ENCODE measurements at regions not wholly inside any gene's neighbourhood (a gene's known extent, or its start where the extent isn't known, plus 50 kb on each side); places are given as distances from the start of the nearest gene placed in this dataset.
"Not testable (repeated sequence)": the region's sequence is repeated elsewhere in the genome, so short reads cannot be mapped to it uniquely, and the experiment has no call there.

DNA sequence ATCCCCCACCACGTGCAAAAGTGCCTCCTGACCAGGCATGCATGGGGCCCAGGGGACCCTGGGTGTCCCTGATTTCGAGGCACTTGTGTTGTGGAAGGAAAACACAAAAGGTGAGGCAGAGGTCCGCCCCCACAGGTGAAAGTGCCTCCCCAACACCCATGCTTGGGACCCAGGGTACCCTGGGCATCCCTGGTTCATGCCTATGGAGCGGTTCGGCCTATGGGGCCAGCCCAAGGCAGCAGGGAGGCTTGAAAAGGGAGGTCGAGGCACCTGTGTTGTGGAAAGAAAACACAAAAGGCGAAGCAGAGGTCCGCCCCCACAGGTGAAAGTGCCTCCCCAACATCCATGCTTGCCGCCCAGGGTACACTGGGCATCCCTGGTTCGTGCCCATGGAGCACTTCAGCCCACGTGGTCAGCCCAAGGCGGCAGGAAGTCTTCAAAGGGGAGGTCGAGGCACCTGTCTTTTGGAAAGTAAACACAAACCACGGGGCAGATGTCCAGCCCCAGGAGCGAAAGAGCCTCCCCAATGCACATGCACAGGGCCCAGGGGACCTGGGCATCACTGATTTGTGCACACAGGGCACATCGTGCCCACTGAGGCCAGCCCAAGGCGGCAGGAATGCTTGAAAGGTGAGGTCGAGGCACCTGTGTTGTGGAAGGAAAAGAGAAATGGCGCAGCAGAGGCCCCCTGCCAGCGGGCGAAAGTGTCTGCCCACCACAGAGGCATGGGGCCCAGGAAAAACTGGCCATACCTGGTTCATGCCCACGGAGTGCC lies 375.5 kb downstream of the ALG10 start:
- DNase-seq = no peak

GRCh38 chr12:34398366-34398705 lies 376.0 kb downstream of the ALG10 start:
- DNase-seq = no peak

- DNase-seq = no peak
These were observed 376.7 kb downstream of the ALG10 start for GRCh38 chr12:34398706-34399630.

DNA sequence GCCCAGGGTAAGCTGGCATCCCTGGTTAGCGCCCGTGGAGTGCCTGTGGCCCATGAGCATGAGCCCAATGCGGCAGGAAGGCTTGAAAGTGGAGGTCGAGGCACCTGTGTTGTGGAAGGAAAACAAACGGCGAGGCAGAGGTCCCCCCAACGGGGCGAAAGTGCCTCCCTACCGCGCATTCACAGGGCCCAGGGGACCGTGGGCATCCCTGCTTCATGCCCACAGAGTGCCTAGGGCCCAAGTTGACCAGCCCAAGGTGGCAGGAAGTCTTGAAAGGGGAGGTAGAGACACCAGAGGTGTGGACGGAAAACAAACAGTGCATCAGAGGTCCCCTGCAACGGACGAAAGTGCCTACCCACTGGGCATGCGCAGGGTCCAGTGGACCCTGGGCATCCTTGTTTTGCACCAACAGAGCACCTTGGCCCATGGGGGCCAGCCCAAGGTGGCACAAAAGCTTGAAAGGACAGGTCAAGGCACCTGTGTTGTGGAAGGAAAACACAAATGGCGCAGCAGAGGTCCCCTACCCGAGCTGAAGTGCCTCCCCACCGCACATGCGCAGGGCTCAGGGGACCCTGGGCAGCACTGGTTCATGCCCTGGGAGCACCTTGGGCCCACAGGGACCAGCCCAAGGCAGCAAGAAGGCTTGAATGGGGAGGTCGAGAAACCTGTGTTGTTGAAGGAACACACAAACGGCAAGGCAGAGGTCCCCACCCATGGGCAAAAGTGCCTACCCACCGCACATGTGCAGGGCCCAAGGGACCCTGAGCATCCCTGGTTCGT lies 377.5 kb downstream of the ALG10 start:
- DNase-seq = no peak

- DNase-seq = no peak
These were observed 378.1 kb downstream of the ALG10 start for GRCh38 chr12:34400411-34400881.

DNA sequence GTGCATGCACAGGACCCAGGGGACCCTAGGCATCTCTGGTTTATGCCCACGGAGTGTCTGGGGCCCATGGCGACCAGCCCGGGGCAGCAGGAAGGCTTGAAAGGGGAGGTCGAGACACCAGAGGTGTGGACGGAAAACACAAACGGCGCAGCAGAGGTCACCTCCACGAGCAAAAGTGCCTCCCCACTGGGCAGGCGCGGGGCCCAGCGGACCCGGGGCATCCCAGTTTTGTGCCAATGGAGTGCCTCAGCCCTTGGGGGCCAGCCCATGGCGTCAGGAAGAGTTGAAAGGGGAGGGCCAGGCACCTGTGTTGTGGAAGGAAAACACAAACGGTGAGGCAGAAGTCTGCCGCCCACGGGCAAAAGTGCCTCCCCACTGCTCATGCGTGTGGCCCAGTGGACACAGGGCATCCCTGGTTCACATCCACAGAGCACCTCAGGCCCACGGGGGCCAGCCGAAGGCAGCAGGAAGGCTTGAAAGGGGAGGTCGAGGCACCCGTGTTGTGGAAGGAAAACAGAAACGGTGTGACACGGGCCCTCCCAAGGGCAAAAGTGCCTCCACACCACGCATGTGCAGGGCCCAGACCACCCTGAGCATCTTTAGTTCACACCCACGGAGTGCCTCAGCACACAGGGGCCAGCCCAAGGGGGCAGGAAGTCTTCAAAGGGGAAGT lies 378.8 kb downstream of the ALG10 start:
- DNase-seq = no peak

DNA sequence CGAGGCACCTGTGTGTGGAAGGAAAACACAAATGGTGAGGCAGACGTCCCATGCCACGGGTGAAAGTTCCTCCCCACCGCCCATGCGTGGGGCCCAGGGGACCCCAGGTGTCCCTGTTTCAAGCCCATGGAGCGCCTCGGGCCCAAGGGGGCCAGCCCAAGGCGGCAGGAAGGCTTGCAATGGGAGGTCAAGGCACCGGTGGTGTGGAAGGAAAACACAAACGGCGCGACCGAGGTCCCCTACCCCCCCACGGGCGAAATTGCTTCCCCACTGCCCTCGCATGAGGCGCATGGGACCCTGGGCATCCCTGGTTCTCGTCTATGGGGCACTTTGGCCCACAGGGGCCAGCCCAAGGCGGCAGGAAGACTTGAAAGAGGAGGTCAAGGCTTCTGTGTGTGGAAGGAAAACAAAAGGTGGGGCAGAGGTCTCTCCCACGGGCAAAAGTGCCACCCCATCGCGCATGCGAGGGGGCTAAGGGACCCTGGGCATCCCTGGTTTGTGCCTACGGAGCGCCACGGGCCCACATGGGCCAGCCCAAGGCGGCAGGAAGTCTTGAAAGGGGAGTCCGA lies 379.4 kb downstream of the ALG10 start:
- DNase-seq = no peak

DNA sequence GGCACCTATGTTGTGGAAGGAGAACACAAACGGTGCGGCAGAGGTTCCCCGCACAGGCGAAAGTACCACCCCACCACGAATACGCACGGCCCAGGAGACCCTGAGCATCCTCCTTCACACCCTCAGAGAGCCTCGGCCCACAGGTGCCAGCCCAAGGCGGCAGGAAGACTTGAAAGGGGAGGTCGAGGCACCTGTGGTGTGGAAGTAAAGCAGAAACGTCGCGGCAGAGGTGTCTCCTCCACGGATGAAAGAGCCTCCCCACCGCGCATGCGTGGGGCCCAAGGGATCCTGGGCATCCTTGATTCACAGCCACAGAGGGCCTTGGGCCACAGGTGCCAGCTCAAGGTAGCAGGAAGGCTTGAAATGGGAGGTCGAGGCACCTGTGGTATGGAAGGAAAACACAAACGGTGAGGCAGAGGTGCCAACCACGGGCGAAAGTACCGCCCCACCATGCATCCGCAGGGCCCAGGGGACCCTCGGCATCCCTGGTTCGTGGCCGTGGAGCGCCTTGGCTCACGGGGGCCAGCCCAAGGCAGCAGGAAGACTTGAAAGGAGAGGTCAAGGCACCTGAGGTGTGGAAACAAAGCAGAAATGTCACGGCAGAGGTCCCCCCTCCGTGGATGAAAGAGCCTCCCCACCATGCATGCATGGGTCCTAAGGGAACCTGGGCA lies 380.1 kb downstream of the ALG10 start:
- no peak for DNase-seq

- no peak for DNase-seq
These were observed 380.8 kb downstream of the ALG10 start for GRCh38 chr12:34402899-34403705.

GRCh38 chr12:34403706-34404376 lies 381.5 kb downstream of the ALG10 start:
- DNase-seq = no peak

GRCh38 chr12:34404377-34405285 lies 382.3 kb downstream of the ALG10 start:
- DNase-seq = no peak

DNA sequence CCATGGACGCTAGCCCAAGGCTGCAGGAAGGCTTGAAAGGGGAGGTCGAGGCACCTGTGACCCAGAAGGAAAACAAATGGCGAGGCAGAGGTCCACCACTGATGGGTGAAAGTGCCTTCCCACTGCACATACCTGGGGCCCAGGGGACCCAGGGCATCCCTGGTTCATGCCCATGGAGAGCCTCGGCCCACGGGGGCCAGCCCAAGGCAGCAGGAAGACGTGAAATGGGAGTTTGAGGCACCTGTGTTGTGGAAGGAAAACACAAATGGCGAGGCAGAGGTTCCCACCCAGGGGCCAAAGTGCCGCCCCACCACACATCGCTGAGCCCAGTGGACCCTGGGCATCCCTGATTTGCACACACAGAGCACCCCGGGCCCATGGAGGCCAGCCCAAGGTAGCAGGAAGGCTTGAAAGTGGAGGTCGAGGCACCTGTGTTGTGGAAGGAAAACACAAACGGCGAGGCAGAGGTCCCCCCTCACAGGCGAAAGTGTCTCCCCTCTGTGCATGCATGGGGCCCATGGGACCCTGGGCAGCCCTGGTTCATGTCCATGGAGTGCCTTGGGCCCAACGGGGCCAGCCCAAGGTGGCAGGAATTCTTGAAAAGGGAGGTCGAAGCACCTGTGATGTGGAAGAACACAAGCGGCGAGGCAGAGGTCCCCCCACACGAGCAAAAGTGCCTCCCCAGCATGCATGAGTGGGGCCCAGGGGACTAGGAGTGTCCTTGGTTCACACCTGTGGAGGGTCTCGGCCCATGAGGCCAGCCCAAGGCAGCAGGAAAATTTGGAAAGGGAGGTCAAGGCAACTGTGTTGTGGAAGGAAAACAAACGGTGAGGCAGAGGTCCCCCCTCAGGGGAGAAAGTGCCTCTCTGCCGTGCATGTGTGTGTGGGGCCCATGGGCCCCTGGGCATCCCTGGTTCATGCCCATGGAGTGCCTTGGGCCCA lies 383.3 kb downstream of the ALG10 start:
- no peak for DNase-seq

GRCh38 chr12:34406228-34406995 lies 384.1 kb downstream of the ALG10 start:
- DNase-seq = no peak

DNA sequence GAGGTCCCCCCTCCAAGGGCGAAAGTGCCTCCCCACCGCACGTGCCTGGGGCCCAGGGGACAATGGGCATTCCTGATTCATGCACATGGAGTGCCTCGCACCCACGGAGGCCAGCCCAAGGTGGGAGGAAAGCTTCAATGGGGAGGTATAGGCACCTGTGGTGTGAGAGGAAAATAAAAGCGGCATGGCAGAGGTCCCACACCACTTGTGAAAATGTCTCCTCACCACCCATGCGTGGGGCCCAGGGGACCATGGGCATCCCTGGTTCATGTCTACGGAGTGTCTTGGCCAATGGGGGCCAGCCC lies 384.7 kb downstream of the ALG10 start:
- no peak for DNase-seq

GRCh38 chr12:34407813-34408212 lies 385.5 kb downstream of the ALG10 start:
- DNase-seq = no peak

DNA sequence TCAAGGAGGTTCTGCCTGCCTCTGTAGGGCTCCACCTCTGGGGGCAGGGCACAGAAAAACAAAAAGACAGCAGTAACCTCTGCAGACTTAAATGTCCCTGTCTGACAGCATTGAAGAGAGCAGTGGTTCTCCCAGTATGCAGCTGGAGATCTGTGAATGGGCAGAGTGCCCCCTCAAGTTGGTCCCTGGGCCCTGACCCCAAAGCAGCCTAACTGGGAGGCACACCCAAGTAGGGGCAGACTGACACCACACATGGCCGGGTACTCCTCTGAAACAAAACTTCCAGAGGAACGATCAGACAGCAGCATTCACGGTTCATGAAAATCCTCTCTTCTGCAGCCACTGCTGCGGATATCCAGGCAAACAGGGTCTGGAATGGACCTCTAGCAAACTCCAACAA lies 409.2 kb downstream of the ALG10 start:
- not testable (repeated sequence) for DNase-seq

Data from SW 1271 (cell line).